Left colon (tissue), 2 donors: ENCODE measurements at regions not wholly inside any gene's neighbourhood (a gene's known extent, or its start where the extent isn't known, plus 50 kb on each side); places are given as distances from the start of the nearest gene placed in this dataset.
A peak's percentile ranks its signal among the peaks of the same experiment; 100 is the strongest.

Source experiments
- ATAC-seq: fragments of 200-7000 bp; cut with Tn5 transposase; one replicate; pipeline ENCODE4 v1.9.1; 2020; ENCODE audit warnings: mild to moderate bottlenecking, moderate library complexity
- DNase-seq, 2 donors: peaks; one replicate each; pipeline ENCODE4 v3.0.0-alpha.2; 2020
- intact Hi-C, 2 donors: fragments of 100-400 bp; cut with DNase I in 1 of 2; cut with micrococcal nuclease in 1 of 2; formaldehyde crosslinking; loops; one replicate each; pipeline versions ENCODE4 v1.11.2 to v1.14.0; 2022; cut with DNase I, micrococcal nuclease
- donor health status: DM: no; HTN: no; CAD: no.
- donor health status: DM: yes; HTN: yes; CAD: no.

GRCh38 chr5:165624166-165624946 lies 2118.9 kb downstream of the MAT2B start:
- DNase-seq = no peak
- no peak for ATAC-seq
- intact Hi-C loops = no loop called here

GRCh38 chr5:165626161-165626560 lies 2120.7 kb downstream of the MAT2B start:
- no peak for ATAC-seq
- DNase-seq = no peak
- intact Hi-C loops = no loop called here

- ATAC-seq (no peak), DNase-seq (no peak)
- intact Hi-C loops = no loop called here
Observed at GRCh38 chr5:165627548-165628170, 2122.2 kb downstream of the MAT2B start.

GRCh38 chr5:165630261-165630778 lies 2124.9 kb downstream of the MAT2B start:
- intact Hi-C loops = no loop called here
- DNase-seq = peak in 1 of 2 donors; percentile 11
- peak; percentile 46 for ATAC-seq

- DNase-seq (no peak), ATAC-seq (no peak)
- intact Hi-C loops = no loop called here
Observed at GRCh38 chr5:165631235-165631634, 2125.8 kb downstream of the MAT2B start.

- no peak for ATAC-seq
- intact Hi-C loops = no loop called here
- no peak for DNase-seq
Observed at GRCh38 chr5:165642366-165642765, 2136.9 kb downstream of the MAT2B start.

- no peak for ATAC-seq
- no peak for DNase-seq
- intact Hi-C loops = no loop called here
Observed at GRCh38 chr5:165665735-165666400, 2160.4 kb downstream of the MAT2B start.

- intact Hi-C loops = no loop called here
- ATAC-seq (no peak), DNase-seq (no peak)
Observed at GRCh38 chr5:165673499-165673898, 2168.1 kb downstream of the MAT2B start.

- intact Hi-C loops = no loop called here
- DNase-seq (no peak), ATAC-seq (no peak)
Observed at GRCh38 chr5:165695796-165696195, 2190.4 kb downstream of the MAT2B start.

- ATAC-seq (no peak), DNase-seq (no peak)
- intact Hi-C loops = no loop called here
Observed at GRCh38 chr5:165705960-165706359, 2200.5 kb downstream of the MAT2B start.

GRCh38 chr5:165712011-165712410 lies 2206.6 kb downstream of the MAT2B start:
- ATAC-seq = no peak
- DNase-seq = no peak
- intact Hi-C loops = no loop called here

GRCh38 chr5:165714598-165714997 lies 2209.2 kb downstream of the MAT2B start:
- ATAC-seq = no peak
- no peak for DNase-seq
- intact Hi-C loops = no loop called here

GRCh38 chr5:165720901-165721300 lies 2215.5 kb downstream of the MAT2B start:
- ATAC-seq = no peak

GRCh38 chr5:165722401-165722800 lies 2217.0 kb downstream of the MAT2B start:
- ATAC-seq (no peak), DNase-seq (no peak)
- intact Hi-C loops = no loop called here

More at GRCh38 chr5:165720901-165721300, 2215.5 kb downstream of the MAT2B start:
- intact Hi-C loops = no loop called here
- DNase-seq = no peak

- intact Hi-C loops = no loop called here
- ATAC-seq (no peak), DNase-seq (no peak)
Observed at GRCh38 chr5:165723931-165724330, 2218.5 kb downstream of the MAT2B start.

GRCh38 chr5:165728425-165728824 lies 2223.0 kb downstream of the MAT2B start:
- no peak for ATAC-seq
- no peak for DNase-seq

GRCh38 chr5:165735388-165735787 lies 2230.0 kb downstream of the MAT2B start:
- ATAC-seq (no peak), DNase-seq (no peak)
- intact Hi-C loops = no loop called here

More at GRCh38 chr5:165728425-165728824, 2223.0 kb downstream of the MAT2B start:
- intact Hi-C loops = no loop called here

GRCh38 chr5:165739079-165739741 lies 2233.8 kb downstream of the MAT2B start:
- ATAC-seq (no peak), DNase-seq (no peak)
- intact Hi-C loops = no loop called here

GRCh38 chr5:165757791-165758190 lies 2252.4 kb downstream of the MAT2B start:
- no peak for DNase-seq
- ATAC-seq = no peak
- intact Hi-C loops = no loop called here
